ENCODE measurements at regions not wholly inside any gene's neighbourhood (a gene's known extent, or its start where the extent isn't known, plus 50 kb on each side); places are given as distances from the start of the nearest gene placed in this dataset.

DNA sequence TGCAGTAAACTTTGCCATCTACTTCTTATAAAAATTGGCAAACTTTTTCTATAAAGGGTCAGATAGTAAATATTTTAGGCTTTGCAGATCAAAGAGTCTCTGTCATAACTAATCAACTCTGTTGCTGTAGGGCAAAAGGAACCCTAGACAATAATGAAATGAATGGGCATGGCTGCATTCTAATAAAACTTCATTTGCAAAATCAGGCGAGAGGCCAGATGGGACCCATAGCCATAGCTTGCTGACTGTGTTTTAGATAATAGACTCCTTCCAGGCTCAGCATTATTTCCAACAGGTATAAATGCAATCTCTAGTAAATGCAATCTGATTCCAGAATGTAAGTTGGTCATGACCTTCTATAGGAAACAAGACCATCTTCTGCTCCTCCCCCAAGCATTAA lies 490.7 kb downstream of the TOX3 start:
- Histone ChIP-seq H3K27ac (no peak overlapping the region), H3K36me3 (no peaks in the 10 kb centered on the region), H3K4me3 (no peak overlapping the region), H3K4me1 (no peaks in the 10 kb centered on the region), H3K9me3 (no peaks in the 10 kb centered on the region), H3K27me3 (no peaks in the 10 kb centered on the region)
- intact Hi-C loops (cut with DNase I; ENCODE audit: low total_unique reads) = no loop called here
- TF ChIP-seq POLR2AphosphoS5 (IDR thresholded peaks at IDR 0.05) = no peak
- no peak for TF ChIP-seq POLR2A (IDR thresholded peaks at IDR 0.05)
- DNase-seq (ENCODE audit: low spot score in 2 of 2) = no peak

DNA sequence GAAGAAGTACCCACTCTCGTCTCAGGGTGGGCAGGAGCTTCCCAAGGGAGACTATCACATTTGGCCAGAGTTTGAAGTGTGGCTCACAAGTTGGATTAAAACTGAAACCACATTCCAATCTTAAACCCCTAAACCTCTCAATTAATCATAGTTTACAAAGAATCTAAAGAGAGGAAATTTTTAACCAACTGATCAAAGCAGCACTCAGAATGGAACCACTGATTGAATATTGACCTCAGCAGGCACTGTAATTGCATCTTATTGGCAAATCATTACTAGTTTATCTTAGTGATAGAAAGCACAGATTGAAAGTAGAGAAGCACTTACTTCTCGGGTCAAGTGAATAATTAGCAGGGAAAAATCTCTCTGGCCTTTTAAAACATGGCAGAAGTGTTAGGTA lies 491.6 kb downstream of the TOX3 start:
- H3K36me3 ChIP-seq = no peaks in the 10 kb centered on the region
- H3K4me1 ChIP-seq = no peaks in the 10 kb centered on the region
- peaks cover 0 to 5% of the 10 kb centered on the region in 2 donors for H3K9me3 ChIP-seq
- no peak for DNase-seq (ENCODE audit: low spot score in 2 of 2)
- H3K27ac ChIP-seq = no peak overlapping the region
- no peak overlapping the region for H3K4me3 ChIP-seq
- no peak for TF ChIP-seq POLR2AphosphoS5 (IDR thresholded peaks at IDR 0.05)
- no peak for TF ChIP-seq POLR2A (IDR thresholded peaks at IDR 0.05)
- TF ChIP-seq, protein P1, sequence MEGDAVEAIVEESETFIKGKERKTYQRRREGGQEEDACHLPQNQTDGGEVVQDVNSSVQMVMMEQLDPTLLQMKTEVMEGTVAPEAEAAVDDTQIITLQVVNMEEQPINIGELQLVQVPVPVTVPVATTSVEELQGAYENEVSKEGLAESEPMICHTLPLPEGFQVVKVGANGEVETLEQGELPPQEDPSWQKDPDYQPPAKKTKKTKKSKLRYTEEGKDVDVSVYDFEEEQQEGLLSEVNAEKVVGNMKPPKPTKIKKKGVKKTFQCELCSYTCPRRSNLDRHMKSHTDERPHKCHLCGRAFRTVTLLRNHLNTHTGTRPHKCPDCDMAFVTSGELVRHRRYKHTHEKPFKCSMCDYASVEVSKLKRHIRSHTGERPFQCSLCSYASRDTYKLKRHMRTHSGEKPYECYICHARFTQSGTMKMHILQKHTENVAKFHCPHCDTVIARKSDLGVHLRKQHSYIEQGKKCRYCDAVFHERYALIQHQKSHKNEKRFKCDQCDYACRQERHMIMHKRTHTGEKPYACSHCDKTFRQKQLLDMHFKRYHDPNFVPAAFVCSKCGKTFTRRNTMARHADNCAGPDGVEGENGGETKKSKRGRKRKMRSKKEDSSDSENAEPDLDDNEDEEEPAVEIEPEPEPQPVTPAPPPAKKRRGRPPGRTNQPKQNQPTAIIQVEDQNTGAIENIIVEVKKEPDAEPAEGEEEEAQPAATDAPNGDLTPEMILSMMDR (IDR thresholded peaks at IDR 0.05) = no peak
- H3K27me3 ChIP-seq = no peaks in the 10 kb centered on the region
- intact Hi-C loops (cut with DNase I; ENCODE audit: low total_unique reads) = no loop called here

DNA sequence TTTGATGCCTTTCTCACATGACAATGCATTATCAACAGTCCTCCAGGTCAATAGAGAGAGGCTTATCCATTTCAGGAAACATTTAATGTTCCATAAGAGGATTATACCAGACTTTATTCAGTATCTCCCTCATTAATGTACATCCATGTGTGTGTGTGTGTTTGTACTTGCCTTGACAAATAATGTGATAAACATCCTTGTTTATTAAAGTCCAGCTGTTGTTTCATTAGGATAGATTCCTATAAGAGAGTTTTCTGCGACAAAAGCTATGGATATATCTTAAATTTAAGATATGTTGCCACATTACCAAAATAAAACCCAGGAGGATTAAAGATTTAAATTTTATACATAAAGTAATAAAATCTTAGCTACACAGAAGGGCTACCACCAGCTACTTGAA lies 492.6 kb downstream of the TOX3 start:
- Histone ChIP-seq H3K4me1 (no peaks in the 10 kb centered on the region), H3K9me3 (peaks cover 0 to 5% of the 10 kb centered on the region in 2 donors), H3K4me3 (no peak overlapping the region), H3K36me3 (no peaks in the 10 kb centered on the region), H3K27me3 (no peaks in the 10 kb centered on the region), H3K27ac (no peak overlapping the region)
- intact Hi-C loops (cut with DNase I; ENCODE audit: low total_unique reads) = no loop called here
- TF ChIP-seq, protein P1 (IDR thresholded peaks at IDR 0.05) = no peak
- TF ChIP-seq POLR2AphosphoS5 (IDR thresholded peaks at IDR 0.05) (no peak), POLR2A (IDR thresholded peaks at IDR 0.05) (no peak)
- no peak for DNase-seq (ENCODE audit: low spot score in 2 of 2)

DNA sequence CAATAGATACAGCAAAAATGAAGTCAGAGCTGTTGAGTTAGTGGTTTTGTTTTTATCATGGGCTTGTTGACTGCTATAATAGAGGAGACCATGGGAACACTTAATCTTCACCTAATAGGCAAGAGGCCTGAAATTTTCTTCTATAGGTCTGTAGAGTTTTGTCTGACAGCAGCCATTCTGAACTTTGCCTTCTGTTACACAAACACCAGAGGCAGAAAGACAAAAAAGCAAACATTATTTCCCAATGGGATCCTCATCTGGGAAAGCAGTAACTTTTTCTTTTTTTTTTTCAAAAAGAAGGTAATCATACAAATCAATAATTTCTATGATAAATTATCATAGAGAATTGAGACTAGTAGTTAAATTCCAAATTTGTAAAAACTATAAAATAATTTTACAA lies 494.1 kb downstream of the TOX3 start:
- intact Hi-C loops (cut with DNase I; ENCODE audit: low total_unique reads) = no loop called here
- no peaks in the 10 kb centered on the region for H3K4me1 ChIP-seq
- H3K27ac ChIP-seq = no peak overlapping the region
- TF ChIP-seq POLR2AphosphoS5 (IDR thresholded peaks at IDR 0.05) (no peak), POLR2A (IDR thresholded peaks at IDR 0.05) (no peak)
- TF ChIP-seq, protein P1 (IDR thresholded peaks at IDR 0.05) = no peak
- no peak for DNase-seq (ENCODE audit: low spot score in 2 of 2)
- H3K36me3 ChIP-seq = no peaks in the 10 kb centered on the region
- peaks cover 0 to 5% of the 10 kb centered on the region in 2 donors for H3K9me3 ChIP-seq
- H3K27me3 ChIP-seq = no peaks in the 10 kb centered on the region
- H3K4me3 ChIP-seq = no peak overlapping the region

DNA sequence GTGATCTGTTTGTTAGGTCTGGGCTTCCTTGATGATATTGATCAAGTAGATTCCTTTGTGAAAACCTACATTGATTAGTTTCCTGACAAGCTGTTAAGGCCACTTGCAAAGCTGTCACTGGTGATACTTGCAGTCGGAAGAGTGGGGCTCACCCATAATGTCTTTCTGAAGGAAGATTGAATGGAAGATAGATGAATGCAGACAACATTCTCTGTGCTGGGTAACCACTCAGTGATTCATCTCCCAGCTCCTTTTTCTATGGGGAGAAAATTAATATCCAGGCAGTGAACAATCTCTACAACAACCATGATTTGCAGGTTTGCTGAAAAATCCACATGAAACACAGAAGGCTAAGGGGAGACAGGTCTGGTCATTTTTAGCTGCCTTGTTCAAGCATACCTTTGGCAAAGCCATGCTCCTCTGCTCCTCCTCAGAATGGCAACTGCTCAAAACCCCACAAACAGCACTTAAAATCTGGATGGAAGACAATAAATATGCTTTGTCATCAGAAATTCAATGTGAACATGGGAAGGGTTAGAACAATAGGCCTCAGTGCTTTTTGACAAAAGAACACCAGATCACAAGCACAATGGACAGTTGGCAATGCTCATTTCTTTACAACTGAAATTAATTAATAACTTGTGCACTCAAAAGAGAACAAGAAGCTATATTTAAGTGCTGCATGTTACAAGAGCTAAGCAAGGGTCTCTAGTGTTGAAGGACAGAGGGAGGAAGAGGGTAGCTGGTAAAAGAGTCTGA lies 495.4 kb downstream of the TOX3 start:
- Histone ChIP-seq H3K27me3 (no peaks in the 10 kb centered on the region), H3K27ac (no peak overlapping the region), H3K9me3 (peaks cover 0 to 7% of the 10 kb centered on the region in 2 donors), H3K36me3 (no peaks in the 10 kb centered on the region), H3K4me1 (no peaks in the 10 kb centered on the region), H3K4me3 (no peak overlapping the region)
- TF ChIP-seq POLR2A (IDR thresholded peaks at IDR 0.05) (no peak), POLR2AphosphoS5 (IDR thresholded peaks at IDR 0.05) (no peak)
- TF ChIP-seq, protein P1 (IDR thresholded peaks at IDR 0.05) = no peak
- no peak for DNase-seq (ENCODE audit: low spot score in 2 of 2)
- intact Hi-C loops (cut with DNase I; ENCODE audit: low total_unique reads) = no loop called here

All from breast epithelium (tissue), 4 donors.